Activated CD4-positive, CD25-positive, alpha-beta regulatory T cell (primary cell): ENCODE measurements at regions not wholly inside any gene's neighbourhood (a gene's known extent, or its start where the extent isn't known, plus 50 kb on each side); places are given as distances from the start of the nearest gene placed in this dataset.
"Not testable (repeated sequence)": the region's sequence is repeated elsewhere in the genome, so short reads cannot be mapped to it uniquely, and the experiment has no call there.

Source experiments
- DNase-seq, 4 experiments: peaks; one replicate each; lab custom pipeline; 2025; lab: John Stamatoyannopoulos, UW

DNA sequence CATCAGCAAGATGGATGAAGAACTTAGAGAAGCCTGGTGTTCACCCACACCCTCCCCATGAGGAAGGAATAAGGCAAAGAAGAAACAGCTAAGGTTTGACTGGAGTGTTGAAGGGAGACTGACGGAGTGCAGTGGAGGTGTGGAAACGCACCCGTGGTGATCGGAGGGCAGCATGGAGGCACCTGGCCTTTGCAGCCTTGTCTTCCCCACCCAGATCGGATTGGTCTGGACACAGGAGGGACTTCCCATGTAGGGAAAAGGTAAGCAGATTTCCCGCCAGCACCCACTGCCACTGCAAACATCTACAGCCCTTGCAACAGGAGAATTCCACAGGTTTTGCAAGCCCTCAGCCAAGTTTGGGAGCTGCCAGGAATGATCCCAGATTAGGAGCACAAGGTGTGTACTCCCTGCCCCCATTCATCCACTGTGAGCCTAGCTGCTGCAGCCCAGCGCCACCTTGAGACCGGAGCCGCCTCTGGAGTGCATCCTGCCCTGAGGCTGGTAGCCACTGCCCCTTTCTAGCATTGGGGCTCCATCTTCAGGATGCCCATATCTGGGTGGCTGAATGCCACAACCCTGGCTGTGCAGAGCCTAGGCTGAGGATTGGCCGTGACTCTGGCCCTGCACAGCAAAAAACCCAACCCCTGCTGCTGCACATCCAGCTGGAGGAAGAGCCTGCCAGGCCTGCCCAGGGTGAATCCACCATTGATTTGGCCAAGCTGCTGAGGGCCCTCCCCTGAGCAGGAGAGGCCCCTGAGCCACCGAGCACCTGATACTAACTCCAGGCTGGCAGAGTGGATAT is 411.1 kb downstream of the TMEM121 start:
- DNase-seq = no peak

DNA sequence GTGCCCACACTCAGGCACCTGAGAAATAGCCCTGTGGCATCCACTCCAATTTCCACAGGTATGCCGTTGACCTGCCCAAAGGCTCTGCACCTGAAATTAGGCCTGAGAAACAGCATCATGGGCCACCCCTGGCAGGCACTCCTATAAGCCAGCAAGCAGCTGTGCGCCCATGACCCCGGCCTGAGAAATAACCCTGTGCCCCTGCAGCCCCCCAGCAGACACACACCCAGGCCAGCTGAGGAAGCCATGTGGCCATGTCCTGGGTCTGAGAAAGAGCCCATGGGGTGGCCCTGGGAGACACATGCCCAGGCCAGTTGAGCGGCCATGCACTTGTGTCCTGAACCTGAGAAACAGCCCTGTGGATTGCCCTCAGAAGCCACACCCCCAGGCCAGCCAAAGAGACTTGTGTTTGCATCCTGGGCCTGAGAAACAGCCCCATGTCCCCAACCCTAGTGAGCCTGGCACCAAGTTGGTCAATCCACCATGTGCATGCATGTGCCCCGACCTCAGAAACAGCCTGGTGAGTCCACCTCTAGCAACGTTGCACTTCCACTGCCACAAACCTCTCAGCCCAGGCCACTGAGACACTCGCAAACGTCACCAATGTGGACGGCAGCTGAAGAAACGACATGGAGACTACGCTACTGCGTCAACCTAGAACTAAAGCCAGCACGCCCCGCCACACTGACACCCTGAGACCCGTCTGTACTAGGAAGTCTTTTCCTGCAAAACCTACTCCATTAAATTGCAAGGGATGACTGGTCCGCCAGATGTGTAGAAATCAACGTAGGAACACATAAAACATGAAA is 411.9 kb downstream of the TMEM121 start:
- no peak for DNase-seq

DNA sequence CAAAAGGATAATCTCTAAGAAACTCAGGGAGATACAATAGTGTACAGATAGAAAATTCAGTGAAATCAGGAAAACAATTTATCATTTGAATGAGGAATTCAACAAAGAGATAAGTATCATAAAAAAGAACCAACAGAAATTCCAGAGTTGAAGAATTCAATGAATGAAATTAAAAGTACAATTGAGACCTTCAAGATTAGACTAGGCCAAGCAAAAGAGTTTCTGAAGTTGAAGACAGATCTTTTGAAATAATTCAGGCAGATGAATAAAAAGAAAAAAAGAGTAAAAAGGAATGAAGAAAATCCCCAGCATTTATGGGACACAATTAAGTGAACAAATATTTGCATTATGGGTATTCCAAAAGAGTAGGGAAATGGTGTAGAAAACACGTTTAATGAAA is 412.6 kb downstream of the TMEM121 start:
- no peak for DNase-seq

DNA sequence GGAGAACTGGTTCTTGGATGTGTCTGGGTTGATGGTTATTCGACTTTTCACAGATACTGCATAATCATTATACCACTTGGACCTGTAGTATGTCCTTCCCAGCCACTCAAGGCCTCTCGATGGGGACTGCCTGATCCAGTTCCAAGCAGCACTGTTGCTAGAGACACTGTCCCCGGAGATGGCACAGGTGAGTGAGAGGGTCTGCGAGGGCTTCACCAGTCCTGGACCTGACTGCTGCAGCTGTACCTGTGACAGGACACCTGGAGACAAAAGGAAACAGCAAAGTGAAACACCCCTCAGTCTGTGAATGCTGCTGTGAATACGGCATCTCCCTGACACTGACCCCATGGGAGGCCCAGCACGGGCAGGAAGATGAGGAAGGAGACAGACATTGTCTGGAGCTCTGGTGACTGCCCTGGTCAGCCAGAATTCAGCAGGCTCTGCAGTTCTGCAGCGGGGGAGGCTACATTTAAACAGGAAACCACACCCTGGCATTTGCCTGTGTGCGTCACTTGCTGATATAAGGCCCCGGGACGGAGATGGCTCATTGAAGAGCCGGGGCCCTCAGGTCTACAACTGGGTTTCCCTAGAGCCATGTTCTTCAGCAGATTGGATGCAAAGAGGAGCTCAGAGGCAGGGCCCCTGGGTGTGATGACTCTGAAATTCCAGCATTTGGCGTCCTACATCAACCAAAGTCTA is 413.6 kb downstream of the TMEM121 start:
- DNase-seq = no peak

DNA sequence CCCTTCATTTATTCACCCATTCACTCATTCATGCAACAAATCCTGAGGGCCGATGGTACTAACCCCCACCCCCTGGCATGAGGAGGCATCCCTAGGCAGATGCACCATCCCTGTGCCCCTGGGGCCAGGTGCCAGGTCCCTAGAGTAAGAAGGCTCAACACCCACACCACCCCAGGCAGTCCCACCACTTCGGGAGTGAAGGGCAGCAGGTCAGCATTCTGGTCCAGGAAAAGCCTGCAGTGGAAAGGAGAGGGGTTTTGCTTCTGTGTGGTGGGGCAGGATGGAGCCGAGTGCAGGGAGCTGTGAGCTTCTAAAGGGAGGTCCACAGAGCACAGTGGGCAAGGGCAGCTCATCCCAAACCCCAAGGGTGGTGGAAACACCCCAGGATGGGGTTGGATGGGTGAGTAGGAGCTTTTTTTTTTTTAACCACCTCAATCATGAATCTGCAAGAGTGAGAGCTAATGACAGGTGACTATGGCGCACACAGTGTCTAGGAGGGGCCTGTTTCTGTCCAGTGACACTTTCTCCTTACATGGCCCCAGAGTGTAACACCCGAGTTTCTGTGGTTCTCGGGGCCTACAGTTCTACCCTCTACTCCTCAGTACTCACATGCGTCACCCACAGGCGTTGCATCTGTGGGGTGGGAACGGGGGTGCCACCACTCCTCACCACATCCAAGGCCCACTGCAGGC is 414.3 kb downstream of the TMEM121 start:
- no peak for DNase-seq

DNA sequence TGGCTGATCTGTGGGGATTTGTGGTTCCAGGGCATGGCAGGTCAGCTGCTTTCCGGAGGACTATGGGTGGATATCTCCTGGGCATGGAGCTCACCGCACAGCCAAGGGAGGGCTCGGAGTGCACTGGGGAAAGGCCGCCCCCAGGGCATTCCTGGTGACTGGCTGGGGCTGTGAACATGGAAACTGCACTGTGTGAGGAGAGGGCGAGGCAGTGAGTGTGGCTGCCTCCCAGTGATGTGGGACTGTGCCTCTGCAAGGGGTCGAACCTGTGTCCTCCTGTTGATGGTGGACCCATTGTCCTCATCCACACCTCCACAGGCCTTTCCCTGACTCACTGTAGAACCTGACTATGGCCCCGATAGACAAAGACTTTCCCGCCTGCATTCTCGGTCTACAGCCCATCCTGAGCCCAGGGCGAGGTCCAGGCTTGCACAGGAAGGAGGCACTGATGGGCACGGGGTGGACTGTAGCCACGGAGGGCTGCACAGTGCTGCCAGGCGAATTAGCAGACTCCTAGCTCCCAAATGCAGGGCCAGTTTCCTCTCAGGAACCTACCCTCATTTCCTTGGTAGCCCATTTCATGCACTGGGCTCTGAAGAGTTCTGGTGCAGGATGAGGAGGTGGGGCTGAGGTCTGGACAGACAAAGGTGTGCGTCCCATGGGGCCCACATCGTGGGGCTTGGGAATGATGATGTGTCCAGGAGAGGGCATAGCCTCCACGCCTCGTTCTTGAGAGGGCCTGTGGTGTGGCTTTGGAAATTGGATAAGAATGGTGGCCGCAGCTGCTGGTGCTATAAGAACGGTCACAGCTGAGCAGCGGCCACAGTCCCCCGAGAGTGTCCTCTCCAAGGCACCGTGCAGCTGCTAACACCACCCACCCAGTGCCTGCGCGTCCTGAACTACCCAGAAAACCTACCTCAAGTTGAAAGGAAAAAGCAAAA is 415.1 kb downstream of the TMEM121 start:
- DNase-seq = no peak

DNA sequence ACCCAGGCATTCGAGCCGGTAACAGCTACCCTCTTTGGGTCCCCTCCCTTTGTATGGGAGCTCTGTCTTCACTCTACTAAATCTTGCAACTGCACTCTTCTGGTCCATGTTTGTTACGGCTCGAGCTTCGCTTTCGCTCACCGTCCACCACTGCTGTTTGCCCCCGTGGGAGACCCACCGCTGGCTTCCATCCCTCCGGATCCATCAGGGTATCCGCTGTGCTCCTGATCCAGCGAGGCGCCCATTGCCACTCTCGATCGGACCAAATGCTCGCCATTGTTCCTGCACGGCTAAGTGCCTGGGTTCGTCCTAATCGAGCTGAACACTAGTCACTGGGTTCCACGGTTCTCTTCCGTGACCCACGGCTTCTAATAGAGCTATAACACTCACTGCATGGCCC is 416.3 kb downstream of the TMEM121 start:
- DNase-seq = not testable (repeated sequence)

DNA sequence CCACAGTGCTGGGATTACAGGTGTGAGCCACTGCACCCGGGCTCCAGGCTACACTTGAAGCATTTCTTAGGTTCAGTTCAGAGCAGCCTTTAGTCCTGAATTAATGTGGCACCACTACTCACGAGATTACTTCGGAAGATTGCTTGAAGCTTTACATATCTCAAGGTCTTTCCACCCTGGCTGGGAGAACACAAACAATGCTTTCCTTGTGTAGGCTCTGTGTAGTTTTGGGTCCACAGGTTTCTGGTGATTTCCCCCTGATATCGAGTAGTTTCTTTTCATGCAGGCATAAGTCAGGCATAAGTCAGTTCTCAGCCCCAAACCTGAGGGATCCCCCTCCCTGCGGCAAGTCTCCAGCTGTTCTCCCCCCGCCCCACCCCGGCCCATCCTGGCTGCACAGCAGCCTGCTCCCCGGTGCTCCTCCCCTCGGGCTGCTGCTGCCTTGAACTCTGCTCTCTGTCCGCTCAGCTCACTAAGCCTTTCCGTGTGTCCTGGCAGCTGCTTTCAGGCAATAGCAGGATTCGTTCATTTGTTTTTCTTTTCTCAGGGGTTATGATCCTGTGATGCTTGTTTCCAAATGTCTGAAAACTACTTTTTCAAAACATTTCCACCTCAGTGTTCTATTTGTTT is 417.7 kb downstream of the TMEM121 start:
- DNase-seq = no peak

DNA sequence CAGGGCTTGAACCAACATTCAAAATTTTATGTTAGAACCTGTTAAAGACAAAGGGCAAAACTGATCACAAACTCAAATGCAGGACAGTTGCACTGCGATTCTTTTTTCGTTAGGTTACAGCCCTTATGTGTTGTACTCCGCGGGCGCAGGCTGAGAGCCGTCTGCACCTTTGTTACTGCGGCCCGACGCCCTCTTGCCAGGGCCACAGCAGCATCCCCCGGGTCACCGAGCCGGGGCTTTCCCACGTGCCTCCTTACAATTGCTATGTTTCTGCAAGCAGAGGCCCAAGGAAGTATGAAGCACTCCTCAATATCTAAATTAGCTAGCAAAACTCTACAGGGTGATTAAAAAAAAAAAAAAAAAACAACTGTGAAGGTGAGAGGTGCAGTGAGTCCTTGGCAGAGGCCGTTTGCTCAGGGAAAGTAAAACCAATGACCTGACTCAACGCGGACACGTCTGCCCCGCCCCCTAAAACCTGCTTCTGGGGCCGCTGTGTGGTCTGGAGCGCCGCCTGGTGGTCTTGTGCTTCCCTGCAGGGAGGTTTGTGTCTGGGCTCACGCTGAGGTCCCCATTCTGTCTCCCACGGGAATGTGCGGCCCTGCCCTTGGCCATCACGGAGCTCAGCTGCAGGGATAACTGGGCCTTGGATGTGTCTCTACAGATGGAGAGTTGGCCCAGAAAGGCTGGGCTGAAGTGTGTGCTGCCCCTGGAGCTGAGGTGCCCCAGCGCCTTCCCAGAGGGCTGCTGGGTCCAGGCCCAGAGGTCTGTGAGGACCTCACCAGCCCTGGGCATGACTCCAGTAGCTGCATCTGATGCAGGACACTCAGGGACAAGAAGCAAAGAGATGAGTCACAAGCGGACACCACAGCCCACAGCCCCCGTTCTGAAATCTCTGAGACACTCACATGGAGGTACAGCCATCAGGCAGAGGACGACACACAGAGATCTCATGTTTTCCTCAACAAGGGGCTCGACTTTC is 418.5 kb downstream of the TMEM121 start:
- DNase-seq = peak; percentile 52 to 78 (median 68)

DNA sequence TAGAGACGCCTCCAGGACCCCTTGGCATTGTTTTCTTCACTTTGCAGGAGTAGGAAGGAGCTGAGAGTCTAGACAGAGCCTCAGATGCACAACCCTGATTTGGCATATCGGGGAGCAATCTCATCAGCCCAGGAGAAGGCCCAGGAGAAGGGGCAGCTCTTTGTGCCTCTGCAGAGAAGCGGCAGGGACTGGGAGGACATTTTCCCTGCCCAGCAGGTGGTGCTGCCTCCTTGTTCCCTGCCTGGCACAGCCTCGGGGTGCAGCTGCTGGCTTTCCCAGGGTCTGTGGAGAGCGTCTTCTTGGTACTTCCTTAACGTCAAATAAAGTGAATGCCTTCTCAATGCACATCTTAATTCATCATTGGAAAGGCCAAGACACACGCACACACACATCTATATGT is 419.5 kb downstream of the TMEM121 start:
- DNase-seq = no peak

DNA sequence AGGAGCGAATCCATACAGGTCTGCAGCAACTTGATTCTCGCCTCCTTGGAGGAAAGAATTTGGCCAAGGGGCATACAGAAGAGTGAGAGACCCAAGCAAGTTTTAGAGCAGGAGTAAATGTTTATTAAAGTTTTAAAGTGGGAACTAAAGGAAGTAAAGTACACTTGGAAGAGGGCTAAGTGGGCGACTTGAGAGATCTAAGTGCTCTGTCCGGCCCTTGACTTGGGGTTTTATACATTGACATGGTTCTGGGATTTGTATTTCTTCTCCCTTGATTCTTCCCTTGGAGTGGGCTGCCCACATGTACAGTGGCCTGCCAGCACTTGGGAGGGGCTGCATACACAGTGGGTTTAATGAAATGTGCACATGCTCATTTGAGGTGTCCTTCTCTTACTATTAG is 421.2 kb downstream of the TMEM121 start:
- no peak for DNase-seq

DNA sequence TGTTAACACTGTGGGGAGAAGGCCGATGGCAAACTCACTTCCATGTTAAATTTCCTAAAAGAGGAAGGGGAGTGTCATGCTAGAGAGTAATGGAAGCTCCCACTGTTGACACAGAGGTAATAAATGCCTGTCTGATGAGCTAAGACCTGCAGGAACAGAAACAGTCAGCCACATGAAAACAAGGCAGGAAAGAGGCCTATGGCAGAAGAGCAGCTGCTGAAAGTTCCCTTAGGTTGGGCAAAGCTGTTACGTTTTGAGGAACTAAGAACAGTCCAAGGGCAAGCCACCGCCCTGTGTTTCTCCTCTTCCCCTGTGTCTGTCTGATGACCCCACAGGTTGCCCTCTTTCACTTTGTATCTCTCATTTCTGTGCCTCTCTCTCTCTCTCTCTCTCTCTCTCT is 422.6 kb downstream of the TMEM121 start:
- not testable (repeated sequence) for DNase-seq

DNA sequence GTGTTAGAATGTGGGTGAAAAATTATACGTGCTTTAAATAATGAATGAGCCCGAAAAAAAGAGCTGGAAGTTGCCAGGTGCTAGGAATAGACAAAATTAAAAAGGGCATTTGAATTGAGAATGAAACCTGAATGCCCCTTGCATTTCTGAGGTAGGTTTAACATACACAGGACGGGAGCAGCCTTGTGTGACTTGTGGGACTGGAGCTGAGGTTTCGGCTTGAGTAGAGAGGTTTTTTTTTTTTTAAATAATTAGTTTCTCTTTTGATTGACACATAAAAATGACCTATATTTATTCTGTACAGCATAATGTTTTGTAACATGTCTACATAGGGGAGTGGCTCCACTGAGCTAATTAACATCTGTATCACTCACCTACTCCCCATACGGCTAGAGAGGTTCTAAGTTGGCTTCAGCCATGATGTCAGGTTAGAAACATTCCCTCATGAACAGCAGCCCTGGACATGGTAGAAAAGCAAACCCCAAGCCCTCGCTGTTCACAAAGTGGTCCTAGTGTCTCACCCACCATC is 424.0 kb downstream of the TMEM121 start:
- DNase-seq = not testable (repeated sequence)

DNA sequence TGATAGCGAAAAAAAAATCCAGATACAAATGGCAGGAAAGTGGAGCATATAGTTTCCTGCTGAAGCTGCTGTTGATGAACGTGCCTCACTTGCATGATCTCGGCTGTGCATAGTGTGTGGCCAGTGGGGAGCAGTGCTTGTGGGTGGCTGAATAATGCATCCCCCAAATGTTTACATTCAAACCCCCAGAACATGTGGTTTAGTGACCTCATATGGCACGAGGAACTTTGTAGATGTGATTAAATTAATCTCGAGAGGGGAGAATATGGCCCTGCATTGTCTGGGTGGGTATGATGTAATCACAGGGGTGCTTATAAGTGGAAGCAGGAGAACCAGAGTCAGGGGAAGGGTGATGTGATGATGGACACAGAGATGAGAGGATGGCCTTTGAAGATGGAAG is 425.0 kb downstream of the TMEM121 start:
- no peak for DNase-seq

DNA sequence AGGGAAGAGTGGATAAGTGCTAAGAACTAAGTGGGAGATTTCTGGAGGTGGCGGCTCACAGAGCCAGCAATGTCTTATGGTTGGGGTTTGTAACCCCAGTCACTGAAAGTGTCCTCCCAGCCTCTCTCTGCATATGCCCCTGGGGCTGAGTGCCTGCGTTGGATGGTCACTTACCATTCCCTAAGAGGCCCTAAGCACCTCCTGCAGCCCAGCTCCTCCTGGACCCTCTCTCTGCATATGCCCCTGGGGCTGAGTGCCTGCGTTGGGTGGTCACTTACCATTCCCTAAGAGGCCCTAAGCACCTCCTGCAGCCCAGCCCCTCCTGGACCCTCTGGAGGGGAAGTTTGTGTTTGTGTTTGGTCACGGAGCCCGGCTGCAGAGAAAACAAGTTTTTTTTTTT is 425.8 kb downstream of the TMEM121 start:
- DNase-seq = no peak

DNA sequence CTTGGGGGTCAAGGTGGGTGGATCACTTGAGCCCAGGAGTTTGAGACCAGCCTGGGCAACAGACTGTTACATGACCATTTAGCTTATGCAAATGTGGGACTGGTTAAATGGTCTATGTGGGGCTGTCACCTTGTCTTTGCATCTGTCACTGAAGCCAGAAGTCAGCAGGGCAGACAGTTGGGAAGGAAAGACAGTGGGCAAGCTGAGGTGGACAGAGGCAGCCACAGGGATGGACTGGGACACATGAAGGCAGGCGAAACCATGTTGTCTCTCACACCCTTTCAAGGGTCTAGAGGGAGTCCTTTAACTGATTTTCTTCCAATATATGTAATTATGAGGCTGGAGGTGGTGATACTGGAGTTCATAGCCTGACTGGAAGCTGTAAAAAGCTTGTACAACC is 426.4 kb downstream of the TMEM121 start:
- DNase-seq = no peak

DNA sequence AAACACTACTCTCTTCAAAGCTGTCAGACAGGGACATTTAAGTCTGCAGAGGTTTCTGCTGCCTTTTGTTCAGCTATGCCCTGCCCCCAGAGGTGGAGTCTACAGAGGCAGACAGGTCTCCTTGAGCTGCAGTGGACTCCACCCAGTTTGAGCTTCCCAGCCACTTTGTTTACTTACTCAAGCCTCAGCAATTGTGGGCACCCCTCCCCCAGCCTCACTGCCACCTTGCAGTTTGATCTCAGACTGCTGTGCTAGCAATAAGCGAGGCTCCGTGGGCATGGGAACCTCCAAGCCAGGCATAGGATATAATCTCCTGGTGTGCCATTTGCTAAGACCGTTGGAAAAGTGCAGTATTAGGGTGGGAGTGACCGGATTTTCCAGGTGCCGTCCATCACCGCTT is 435.2 kb downstream of the TMEM121 start:
- DNase-seq = not testable (repeated sequence)

DNA sequence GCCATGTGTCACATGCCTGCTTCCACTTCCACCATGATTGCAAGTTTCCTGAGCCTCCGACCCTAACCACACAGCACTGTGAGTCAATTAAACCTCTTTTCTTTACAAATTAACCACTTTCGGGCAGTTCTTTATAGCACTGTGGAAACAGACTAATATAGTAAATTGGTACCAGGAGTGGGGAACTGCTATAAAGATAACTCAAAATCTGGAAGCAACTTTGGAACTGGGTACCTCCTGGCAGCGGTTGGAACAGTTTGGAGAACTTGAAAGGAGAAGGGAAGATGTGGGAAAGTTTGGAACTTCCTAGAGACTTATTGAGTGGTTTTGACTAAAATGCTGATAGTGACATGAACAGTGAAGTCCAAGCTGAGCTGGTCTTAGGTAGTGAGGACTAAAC is 436.1 kb downstream of the TMEM121 start:
- DNase-seq = no peak

DNA sequence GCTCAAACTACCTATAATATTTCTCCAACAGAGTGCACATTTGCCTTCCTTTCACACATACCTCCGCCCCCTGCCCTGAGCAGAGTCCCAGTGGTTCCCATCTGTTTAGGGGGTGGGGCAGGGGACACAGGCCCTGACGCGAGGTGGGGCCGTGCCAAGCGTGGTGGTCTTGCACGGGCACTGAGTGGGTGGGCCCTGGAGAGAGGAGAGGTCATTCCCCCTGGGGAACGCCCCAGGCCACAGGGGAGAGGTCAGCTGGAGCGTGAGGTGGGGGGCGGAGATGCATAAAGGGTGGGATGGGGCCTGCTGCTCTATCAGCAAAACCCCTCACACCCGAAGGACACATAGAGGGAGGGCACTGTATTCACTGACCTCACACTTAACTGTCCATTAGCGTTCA is 441.9 kb downstream of the TMEM121 start:
- DNase-seq = no peak
